D721Med (cell line): ENCODE measurements at regions not wholly inside any gene's neighbourhood (a gene's known extent, or its start where the extent isn't known, plus 50 kb on each side); places are given as distances from the start of the nearest gene placed in this dataset.
A peak's percentile ranks its signal among the peaks of the same experiment; 100 is the strongest.

Experiments used
- DNase-seq: peaks from one replicate; pipeline ENCODE4 v3.0.0; 2011; ENCODE audit warnings: low spot score; ENCODE audit not compliant: insufficient read length
- FAIRE-seq: peaks from 2 replicates; lab custom pipeline; 2011; peaks lifted over from hg19 to GRCh38; lab: Jason Lieb, UNC
- TF ChIP-seq, protein P1 (sequence below): IDR thresholded peaks from 2 replicates; pipeline ENCODE4 v1.5.1; 2012; ENCODE audit warnings: mild to moderate bottlenecking, control low read depth; ENCODE audit not compliant: insufficient read depth; ENCODE audit errors: missing control alignments

DNA sequence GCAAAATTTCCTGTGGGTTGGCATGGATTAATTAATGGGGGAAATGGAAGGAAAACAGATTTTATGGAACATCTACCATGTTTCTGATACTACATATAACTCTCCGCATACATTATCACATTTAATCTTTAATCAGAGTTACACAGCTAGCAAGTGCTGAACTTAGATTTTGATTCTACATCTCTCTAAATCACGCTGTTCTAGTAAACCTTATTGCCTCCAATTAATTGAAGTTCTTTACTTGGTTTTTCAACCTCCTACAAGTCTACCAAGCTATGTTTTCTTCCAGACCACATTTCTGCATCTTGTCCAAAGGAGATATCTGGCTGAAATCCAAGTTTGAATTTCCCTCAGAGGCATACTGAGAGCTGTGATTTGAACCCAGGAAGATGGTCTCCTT is 125.8 kb upstream of the GAREM1 start:
- FAIRE-seq, result no peak
- DNase-seq, result no peak
- TF ChIP-seq, protein P1, sequence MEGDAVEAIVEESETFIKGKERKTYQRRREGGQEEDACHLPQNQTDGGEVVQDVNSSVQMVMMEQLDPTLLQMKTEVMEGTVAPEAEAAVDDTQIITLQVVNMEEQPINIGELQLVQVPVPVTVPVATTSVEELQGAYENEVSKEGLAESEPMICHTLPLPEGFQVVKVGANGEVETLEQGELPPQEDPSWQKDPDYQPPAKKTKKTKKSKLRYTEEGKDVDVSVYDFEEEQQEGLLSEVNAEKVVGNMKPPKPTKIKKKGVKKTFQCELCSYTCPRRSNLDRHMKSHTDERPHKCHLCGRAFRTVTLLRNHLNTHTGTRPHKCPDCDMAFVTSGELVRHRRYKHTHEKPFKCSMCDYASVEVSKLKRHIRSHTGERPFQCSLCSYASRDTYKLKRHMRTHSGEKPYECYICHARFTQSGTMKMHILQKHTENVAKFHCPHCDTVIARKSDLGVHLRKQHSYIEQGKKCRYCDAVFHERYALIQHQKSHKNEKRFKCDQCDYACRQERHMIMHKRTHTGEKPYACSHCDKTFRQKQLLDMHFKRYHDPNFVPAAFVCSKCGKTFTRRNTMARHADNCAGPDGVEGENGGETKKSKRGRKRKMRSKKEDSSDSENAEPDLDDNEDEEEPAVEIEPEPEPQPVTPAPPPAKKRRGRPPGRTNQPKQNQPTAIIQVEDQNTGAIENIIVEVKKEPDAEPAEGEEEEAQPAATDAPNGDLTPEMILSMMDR, result no peak

DNA sequence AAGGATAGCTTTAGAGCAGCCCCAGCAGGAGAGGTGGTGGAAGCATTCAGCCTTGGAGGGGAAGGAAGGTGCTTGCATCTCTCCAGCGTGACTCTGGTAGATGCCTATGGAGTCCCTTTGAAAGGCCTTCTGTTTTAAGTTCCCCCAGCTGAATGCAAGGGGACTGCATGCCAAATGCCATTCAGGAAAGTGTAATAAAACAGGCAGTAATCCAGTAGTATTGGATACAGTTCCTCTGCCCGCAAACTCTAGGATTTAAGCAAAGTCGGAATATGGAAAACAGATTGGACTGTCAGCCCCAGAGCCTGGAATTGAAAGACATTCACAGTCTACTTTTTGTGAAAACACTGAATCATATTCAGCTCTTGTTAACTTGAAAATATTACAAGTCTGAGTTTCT is 125.2 kb upstream of the GAREM1 start:
- TF ChIP-seq, protein P1, result no peak
- no peak for FAIRE-seq
- no peak for DNase-seq

DNA sequence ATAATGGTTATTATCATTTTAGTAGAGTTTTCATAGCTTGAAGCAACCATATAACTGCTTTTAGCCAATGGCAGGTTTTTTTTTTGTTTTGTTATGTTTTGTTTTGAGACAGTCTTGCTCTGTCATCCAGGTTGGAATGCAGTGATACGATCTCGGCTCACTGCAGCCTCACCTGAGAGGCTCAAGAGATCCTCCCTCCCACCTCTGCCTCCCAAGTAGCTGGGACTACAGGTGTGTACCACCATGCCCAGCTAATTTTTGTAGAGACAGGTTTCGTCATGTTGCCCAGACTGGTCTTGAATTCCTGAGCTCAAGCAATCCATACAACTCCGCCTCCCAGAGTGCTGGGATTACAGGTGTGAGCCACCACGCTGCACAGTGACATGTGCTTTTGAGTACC is 117.5 kb upstream of the GAREM1 start:
- FAIRE-seq, result no peak
- DNase-seq, result no peak
- TF ChIP-seq, protein P1, result no peak

DNA sequence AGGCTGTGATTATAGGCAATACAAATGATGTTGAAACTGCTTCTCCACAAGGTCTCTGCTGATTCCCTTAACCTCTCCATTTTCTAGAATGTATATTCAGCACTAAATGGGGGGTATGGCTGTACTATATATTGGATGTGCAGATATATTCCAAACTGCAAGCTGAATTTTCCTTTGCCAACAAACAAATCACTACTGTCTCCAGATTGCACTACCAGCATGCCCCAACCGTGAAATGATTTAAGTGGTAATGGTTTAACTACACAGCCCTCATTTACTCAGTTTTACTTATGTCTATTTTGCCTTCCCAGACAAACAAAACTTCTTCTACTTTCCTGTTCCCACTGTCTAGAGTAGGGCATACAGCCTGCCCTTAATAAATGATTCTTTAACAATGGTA is 112.7 kb upstream of the GAREM1 start:
- DNase-seq (no peak), FAIRE-seq (no peak)
- TF ChIP-seq, protein P1, result no peak

DNA sequence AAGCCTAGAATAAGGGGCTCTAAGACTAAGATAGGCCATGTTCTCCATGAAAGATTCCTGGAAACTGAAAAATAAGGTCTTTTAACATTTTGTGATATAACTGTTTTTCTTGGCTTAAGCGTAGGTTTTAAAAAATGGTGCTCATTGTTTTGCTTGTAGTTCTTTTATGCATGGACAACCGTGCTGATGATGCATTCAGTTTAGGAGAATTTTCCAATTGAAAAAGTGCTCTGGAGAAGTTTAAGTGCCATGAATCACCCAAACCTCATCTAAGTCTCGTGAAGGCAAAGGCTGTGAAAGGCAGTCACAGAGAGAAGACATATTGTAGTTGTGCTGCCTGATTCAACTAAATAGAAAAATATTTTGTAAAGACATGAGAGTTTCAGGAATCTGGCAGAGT is 111.8 kb upstream of the GAREM1 start:
- TF ChIP-seq, protein P1, result no peak
- DNase-seq (no peak), FAIRE-seq (no peak)

DNA sequence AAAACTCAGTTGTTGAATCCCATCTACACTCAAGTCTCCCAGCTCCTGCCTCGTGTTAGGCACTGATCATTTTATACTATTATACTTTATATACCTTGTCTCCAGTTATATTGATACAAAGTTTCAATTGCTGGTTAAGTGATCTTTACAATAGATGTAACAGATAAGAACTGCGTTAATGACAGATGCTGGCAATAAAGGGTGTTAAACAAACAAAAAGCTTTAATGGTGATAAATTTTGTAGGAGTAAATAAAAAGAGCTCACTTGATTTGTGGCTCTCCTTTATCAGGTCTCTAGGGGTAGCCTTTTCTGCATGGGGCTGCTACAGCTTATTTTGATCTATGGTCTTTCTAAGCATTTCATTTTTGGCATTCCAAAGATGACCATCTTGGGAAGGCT is 106.9 kb upstream of the GAREM1 start:
- FAIRE-seq (no peak), DNase-seq (no peak)
- TF ChIP-seq, protein P1, result no peak

DNA sequence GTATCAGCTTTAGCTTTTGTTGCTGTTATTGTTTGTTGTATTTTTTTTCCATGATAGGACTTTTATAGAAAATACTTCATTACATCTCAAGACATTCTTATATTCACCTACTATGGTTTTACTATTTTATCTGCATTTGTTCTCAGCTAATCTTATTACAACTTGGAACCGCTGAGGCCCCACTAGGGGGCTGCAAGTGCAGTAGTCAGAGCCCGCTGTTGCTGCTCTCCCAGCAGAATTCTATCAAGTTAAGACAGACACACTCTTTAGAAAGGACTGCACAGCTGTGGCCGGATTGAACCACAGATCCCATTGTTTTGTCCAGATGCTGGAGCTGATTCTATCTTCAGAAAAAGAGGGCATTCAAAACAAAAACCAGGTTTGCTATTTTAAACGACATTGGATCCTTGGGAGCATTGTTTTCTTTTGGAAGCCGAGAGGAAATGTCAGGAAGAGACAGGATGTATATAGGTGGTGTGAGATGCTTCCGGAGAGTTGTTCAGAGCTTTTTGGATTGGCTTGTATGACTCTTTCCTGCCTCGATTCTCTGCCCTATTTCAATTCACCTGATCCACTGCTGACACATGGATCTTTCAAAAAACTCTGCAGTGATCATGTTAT is 105.7 kb upstream of the GAREM1 start:
- FAIRE-seq (peak; percentile 21), DNase-seq (no peak)
- TF ChIP-seq, protein P1, result peak; percentile 44
